ENCODE measurements at regions not wholly inside any gene's neighbourhood (a gene's known extent, or its start where the extent isn't known, plus 50 kb on each side); places are given as distances from the start of the nearest gene placed in this dataset.
"Not testable (repeated sequence)": the region's sequence is repeated elsewhere in the genome, so short reads cannot be mapped to it uniquely, and the experiment has no call there.

DNA sequence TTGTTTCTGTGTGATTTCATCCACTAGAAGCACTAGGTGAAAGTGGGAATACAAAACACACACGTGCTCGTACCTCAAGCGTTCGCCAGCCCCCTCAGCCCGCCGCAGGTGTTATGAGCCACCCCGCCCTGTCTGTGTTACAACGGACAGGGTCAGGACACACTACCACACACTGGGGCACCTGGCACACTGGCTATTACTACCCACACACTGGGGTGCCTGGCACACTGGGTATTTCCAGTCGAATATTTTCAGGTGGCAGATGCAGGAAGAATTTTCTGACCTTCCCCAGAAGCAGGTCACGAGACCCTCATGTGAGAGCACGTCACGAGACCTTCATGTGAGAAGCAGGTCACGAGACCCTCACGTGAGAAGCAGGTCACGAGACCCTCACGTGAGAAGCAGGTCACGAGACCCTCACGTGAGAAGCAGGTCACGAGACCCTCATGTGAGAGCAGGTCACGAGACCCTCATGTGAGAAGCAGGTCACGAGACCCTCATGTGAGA is 63.3 kb upstream of the ARHGEF7 start:
- TF ChIP-seq, protein P1, sequence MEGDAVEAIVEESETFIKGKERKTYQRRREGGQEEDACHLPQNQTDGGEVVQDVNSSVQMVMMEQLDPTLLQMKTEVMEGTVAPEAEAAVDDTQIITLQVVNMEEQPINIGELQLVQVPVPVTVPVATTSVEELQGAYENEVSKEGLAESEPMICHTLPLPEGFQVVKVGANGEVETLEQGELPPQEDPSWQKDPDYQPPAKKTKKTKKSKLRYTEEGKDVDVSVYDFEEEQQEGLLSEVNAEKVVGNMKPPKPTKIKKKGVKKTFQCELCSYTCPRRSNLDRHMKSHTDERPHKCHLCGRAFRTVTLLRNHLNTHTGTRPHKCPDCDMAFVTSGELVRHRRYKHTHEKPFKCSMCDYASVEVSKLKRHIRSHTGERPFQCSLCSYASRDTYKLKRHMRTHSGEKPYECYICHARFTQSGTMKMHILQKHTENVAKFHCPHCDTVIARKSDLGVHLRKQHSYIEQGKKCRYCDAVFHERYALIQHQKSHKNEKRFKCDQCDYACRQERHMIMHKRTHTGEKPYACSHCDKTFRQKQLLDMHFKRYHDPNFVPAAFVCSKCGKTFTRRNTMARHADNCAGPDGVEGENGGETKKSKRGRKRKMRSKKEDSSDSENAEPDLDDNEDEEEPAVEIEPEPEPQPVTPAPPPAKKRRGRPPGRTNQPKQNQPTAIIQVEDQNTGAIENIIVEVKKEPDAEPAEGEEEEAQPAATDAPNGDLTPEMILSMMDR (IDR thresholded peaks at IDR 0.05) = not testable (repeated sequence)
- TF ChIP-seq POLR2A (IDR thresholded peaks at IDR 0.05) = not testable (repeated sequence)
